ENCODE measurements at regions not wholly inside any gene's neighbourhood (a gene's known extent, or its start where the extent isn't known, plus 50 kb on each side); places are given as distances from the start of the nearest gene placed in this dataset.
"Not testable (repeated sequence)": the region's sequence is repeated elsewhere in the genome, so short reads cannot be mapped to it uniquely, and the experiment has no call there.

- TF ChIP-seq, protein P1, sequence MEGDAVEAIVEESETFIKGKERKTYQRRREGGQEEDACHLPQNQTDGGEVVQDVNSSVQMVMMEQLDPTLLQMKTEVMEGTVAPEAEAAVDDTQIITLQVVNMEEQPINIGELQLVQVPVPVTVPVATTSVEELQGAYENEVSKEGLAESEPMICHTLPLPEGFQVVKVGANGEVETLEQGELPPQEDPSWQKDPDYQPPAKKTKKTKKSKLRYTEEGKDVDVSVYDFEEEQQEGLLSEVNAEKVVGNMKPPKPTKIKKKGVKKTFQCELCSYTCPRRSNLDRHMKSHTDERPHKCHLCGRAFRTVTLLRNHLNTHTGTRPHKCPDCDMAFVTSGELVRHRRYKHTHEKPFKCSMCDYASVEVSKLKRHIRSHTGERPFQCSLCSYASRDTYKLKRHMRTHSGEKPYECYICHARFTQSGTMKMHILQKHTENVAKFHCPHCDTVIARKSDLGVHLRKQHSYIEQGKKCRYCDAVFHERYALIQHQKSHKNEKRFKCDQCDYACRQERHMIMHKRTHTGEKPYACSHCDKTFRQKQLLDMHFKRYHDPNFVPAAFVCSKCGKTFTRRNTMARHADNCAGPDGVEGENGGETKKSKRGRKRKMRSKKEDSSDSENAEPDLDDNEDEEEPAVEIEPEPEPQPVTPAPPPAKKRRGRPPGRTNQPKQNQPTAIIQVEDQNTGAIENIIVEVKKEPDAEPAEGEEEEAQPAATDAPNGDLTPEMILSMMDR (conservative IDR thresholded peaks at IDR 0.05 in 1 of 2, IDR thresholded peaks at IDR 0.05 in 1 of 2; ENCODE audit: extremely low read depth in 1 of 2, insufficient read depth in 1 of 2, low read depth in 1 of 2, low read length in 2 of 2), result not testable (repeated sequence)
- TF ChIP-seq EZH2 (IDR thresholded peaks at IDR 0.05; ENCODE audit: borderline replicate concordance, low read length), result not testable (repeated sequence)
Measured at GRCh38 chr1:163596106-163596505, 274.4 kb downstream of the NUF2 start.
